NAMALWA (cell line): ENCODE measurements at regions not wholly inside any gene's neighbourhood (a gene's known extent, or its start where the extent isn't known, plus 50 kb on each side); places are given as distances from the start of the nearest gene placed in this dataset.

ENCODE experiments used
- DNase-seq: peaks from one replicate; pipeline ENCODE4 v3.0.0-alpha.2; 2015; ENCODE audit warnings: low spot score

- no peak for DNase-seq
These were observed 351.1 kb downstream of the GRXCR1 start for GRCh38 chr4:43243433-43244116.

GRCh38 chr4:43244688-43245382 is 352.3 kb downstream of the GRXCR1 start:
- peak; percentile 34 for DNase-seq

GRCh38 chr4:43251841-43252240 is 359.3 kb downstream of the GRXCR1 start:
- DNase-seq, result no peak

DNA sequence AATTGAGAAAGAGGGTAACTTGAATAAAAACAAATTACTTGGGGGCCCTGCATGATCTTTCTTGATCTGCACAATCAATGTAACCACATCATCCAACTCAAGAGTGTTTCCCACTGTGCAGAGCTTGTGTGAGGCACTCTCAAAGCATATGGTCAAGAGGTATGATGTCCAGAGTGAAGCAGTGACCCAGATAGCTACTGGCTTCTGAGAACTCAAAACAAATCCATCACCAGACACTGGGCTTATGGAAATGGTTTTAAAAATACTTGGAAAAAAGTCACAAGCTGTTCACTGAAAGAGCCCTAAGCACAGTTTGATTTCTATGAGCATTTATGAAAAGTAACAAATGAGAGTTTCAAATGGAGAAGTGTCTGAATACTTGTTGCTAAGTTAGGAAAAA is 361.0 kb downstream of the GRXCR1 start:
- DNase-seq, result no peak

DNA sequence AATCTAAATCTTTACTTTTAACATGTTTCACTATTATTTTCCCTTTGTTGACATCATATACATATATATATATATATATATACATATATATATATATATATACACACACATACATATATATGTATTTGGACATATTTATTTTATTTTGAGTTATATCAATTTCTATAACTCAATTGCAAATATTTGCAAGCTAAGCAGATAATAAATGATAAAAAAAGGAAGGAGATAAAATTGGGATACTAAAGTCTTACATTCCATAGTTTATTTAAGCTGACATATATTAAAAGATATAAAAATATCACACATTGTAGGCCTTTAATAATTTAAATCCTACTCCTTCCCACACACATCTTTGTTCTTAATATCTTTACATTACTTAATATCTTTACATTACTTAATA is 372.2 kb downstream of the GRXCR1 start:
- DNase-seq, result no peak

DNA sequence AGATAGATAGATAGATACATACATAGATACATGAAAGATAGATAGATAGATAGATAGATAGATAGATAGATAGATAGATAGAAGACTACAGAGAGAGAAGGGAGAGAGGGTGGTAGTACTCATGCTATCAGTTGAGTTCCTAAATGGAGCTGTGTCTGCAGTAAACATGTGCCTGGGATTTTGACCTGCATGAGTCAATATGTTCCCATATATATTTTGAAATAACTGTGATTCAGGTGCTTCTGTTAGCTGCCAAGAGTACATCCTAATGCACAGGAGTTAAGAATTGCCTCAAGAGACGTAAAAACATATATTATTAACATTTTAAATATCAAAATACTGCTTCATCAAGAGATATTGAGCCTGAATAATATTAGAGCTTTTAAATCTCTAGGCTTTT is 379.4 kb downstream of the GRXCR1 start:
- no peak for DNase-seq

DNA sequence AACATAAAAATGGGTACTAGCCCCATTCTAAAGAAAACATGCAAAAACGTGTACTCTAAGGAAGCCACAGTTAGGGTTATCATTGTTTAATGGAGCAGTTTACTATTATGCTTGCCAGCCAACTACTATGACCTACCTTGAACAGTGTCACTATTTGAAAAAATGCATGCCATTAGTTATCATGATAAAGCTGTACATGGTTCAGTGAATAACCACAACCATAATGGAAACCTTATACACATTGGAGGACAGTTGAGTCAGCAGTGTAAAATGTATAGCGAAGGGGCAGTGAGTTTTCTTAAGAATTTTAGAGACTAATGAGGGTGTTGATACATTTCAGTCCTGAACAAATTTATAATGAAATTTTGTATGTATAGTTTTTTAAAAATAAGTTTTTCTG is 381.9 kb downstream of the GRXCR1 start:
- no peak for DNase-seq

- DNase-seq, result no peak
These were observed 383.3 kb downstream of the GRXCR1 start for GRCh38 chr4:43275779-43276178.

DNA sequence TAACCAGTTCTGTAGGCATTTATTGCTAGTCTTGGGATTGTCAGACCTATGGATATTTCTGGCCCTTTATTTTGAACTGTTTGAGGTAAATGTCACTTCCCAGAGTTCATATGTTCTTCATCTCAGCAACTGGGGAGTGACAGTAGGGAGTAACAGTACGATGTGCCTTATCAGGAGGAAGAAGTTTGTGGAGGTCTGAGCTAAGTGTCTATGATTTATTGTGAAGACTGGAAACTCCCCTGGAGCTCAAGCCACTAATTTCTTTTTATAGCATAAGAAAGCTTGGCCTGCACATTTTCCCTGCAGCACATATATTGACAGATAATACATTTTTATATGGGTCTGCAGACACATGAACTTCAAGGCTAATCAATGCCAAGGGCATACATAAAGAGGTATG is 383.8 kb downstream of the GRXCR1 start:
- DNase-seq, result no peak

DNA sequence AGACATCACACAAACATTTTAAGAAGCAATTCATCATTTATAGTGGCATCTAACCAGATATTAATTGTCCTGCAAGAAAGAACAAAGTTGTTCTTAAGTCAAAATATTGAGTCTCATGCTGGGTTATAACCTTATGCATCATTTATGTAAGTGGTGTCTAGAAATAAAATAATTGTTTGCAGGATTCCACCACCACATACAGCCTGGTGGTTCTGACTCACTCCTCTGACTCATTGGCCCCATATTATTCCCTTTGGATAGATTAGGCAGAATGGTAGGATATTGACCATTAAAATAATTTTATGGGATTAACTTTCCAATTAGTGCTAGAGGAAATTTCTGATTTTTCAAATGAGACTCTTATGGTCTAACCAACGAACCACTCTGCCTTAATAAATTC is 384.5 kb downstream of the GRXCR1 start:
- DNase-seq, result no peak

GRCh38 chr4:43282534-43282933 is 390.0 kb downstream of the GRXCR1 start:
- DNase-seq, result no peak

DNA sequence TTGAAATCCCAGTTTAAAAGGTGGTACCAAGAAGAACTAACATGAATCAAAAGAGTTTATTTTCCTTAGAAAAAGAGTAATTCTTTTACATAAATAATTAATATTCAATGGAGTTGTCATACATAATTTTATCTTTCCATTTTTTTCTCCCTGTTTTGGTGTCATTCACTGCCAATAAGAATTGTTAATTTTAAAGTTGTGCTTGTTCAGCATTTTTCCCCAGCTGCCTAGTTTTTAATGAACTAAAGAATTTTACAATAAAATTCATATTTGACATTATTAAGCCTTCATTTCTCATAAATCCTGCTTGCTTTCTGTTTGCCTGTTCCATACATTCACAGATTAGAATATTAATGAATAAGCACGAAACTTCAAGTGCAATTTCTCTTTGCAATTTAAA is 393.6 kb downstream of the GRXCR1 start:
- no peak for DNase-seq

- DNase-seq, result no peak
These were observed 404.5 kb downstream of the GRXCR1 start for GRCh38 chr4:43296946-43297528.

DNA sequence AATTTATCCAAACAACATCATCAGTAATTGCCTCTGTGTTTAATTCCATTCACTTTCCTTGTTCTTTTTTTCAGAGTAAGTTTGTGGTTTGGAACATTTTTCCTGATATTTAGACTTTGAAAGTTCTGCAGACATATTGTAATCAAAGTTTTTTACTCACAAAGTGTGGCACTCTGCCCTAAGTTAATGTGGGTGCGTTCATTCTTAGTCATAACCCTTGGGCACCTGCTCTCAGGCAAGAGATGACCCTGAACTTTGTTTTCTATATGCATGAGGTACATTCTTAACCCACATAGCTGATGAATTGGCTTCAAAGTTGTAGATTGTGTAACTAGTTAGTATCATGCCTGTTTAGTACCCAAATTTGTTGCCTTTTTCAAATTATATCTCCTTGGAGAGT is 424.3 kb downstream of the GRXCR1 start:
- no peak for DNase-seq

DNA sequence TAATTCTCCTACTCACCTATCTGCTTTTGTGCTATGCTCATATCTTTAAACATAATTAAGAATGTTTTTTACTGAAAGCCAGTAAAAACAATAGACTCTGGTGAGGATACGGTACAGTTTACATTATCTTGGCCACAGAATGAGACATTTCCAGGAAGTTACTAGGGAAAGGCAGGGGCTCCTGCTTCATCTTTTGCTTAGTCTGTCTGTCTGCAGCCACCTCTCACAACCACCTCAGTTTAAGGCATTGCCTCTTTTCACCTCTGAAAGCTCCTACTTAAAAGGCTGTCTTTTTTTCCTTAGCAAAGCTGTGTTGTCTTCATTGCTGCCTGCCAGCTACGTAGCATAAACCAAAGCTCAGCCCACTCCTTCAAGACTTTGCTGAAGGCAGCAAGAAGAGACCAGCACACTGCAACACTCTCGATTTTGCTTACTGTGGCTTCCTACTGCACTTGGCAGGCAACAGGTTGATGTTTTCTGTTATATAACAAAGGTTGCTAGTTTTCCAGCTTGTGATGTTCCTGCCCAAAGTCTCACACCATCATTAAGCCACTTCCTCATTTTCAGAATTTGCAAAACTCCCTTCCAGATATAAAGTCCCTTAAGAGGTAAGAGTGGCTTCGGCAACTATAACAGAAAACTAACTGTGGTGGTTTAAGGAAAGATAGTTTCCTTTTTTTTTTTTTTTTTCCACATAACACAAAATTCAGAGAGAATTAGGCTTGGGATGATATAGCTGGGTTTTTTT is 432.9 kb downstream of the GRXCR1 start:
- peak; percentile 25 for DNase-seq

DNA sequence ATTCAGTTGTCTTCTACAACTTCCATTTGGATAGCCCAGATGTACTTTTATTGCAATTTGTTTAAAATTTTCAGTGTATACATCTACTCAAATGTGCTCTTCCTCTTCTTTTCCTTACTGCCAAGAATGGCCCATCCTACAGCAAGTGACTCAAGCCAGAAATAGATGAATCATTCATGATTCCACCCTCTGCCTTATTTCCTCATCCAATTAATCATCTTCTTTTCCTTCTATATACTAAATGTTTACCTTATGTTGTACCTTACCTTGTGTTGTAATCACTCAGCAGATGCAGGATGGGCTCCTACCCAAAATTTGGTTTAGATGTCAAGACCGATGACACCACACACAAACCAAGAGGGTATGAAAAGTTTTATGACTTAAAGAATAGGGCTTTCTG is 437.8 kb downstream of the GRXCR1 start:
- DNase-seq, result no peak

GRCh38 chr4:43331226-43332051 is 438.9 kb downstream of the GRXCR1 start:
- DNase-seq, result no peak

DNA sequence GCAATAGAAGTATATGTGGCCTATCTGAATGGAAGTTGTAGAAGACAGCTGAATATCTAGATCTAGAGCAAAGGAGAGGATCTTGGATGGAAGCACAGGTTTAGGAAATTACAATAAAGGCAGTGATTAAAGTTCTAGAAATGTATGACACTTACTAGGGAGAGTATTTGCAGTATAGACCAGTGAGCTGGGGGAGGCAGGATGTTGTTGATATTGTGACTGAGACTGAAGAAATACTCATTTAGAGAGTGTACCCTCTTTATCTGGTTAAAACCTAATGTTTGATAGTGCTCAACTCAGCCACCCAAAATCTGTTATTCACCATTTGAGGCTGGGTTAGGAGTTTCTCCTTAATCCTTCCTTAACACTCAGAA is 439.5 kb downstream of the GRXCR1 start:
- no peak for DNase-seq

- DNase-seq, result no peak
These were observed 445.2 kb downstream of the GRXCR1 start for GRCh38 chr4:43337707-43338106.

DNA sequence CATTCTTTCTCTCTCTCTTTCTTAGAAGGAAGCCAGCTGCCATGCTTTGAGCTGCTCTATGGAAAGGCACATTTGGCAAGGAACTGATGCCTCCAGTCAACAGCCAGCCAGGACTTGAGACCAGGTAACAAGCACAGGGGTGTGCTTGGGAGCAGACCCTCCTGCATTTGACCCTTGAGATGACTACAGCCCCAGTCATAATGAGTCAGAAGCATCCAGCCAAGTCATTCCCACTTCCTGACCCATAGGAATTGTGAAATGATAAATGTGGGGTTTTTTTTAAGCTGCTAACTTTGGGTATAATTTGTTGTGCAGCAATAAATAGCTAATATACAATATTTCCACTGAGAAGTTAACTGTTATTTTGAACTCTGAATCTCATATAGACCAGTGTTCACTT is 446.9 kb downstream of the GRXCR1 start:
- DNase-seq, result no peak

DNA sequence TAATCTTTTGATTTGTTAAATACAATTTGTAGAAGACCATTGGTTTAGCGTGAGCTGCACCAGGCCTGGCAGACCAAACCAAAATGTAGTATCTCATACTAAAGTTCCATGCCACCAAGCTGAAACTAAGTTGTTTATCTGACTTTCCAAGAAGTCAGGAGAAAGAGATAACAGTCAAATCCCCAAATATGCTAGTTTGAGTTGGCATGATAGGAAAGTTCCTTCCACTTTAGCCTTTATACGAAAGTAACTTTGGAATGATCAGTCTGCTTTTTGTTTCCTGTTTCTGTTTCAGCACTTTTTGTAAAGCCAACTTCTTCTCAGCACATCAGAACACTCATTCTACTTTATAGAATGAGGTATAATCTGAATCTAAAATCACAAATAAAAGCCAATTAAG is 449.2 kb downstream of the GRXCR1 start:
- no peak for DNase-seq

GRCh38 chr4:43343298-43343697 is 450.8 kb downstream of the GRXCR1 start:
- DNase-seq, result no peak
